Stimulated activated CD4-positive, alpha-beta T cell treated with anti-CD3 and anti-CD28 coated beads, TNF-alpha, amount 100 ng/mL, for 48 hours (primary cell): ENCODE measurements at regions not wholly inside any gene's neighbourhood (a gene's known extent, or its start where the extent isn't known, plus 50 kb on each side); places are given as distances from the start of the nearest gene placed in this dataset.
"Not testable (repeated sequence)": the region's sequence is repeated elsewhere in the genome, so short reads cannot be mapped to it uniquely, and the experiment has no call there.

Experiments used
- DNase-seq, 3 donors: peaks; one replicate each; pipeline ENCODE4 v3.0.0-alpha.2; 2020; ENCODE audit warnings: low read depth in 3 of 3

GRCh38 chr18:55737781-55738468, 149.9 kb upstream of the TCF4 start:
- DNase-seq: no peak

- no peak for DNase-seq
Measured at GRCh38 chr18:55737266-55737665, 149.3 kb upstream of the TCF4 start.

- no peak for DNase-seq
Measured at GRCh38 chr18:55735969-55736368, 148.0 kb upstream of the TCF4 start.

DNA sequence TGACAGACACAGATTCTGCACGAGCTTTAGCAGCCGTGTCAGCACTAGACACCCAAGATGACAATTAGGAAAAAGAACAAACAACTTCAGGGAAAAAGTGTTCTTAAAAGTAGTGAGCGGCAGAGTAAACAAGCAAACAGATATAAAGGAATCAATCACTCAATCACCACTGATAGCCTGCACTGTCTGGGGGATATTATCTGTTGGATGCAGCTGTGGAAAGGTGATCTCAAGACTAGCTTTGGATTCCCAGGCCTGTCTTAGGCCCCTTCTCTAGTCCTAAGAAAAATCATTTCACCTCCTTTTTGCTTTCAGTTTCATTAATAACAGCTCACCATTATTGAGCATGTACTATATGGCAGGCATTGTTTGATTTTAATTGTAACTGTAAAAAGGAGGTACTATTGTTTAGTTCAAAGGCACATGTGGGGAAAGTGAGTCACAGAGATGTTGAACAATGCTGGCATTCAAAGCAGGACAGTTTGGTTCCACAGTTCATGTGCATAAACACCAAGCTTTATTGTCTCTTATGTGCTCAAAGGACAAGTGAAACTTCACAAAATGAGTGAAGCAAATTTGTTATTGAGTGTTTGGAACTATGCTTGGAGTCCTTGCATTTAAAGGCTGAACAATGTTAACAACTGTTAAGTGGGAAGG, 147.3 kb upstream of the TCF4 start:
- no peak for DNase-seq

GRCh38 chr18:55732227-55733106, 144.5 kb upstream of the TCF4 start:
- DNase-seq: no peak

DNA sequence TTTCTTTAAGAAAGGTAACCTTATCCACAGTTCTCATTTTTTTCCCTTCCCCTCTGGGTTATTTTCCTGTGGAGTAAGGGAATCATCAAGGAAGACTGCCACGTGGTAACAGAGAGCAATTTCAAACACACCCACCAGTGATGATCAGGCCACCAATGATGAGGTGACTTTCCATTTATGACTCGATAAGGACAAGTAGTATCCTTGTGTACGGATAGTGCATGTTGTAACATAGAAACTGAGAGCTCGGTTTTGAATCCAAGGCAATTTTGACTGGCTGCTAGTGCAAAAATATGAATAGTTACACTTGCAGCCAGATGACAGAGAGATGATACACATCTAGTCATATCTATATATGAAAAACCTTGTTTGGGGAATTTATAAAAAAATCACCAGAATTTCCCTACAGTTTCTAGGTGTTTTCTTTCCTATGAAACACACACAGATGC, 143.6 kb upstream of the TCF4 start:
- no peak for DNase-seq

DNA sequence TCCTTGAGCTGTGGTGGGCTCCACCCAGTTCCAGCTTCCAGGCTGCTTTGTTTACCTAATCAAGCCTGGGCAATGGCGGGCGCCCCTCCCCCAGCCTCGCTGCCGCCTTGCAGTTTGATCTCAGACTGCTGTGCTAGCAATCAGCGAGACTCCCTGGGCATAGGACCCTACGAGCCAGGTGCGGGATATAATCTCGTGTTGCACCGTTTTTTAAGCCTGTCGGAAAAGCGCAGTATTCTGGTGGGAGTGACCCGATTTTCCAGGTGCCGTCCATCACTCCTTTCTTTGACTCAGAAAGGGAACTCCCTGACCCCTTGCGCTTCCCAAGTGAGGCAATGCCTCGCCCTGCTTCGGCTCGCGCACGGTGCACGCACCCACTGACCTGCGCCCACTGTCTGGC, 133.0 kb upstream of the TCF4 start:
- DNase-seq: not testable (repeated sequence)

DNA sequence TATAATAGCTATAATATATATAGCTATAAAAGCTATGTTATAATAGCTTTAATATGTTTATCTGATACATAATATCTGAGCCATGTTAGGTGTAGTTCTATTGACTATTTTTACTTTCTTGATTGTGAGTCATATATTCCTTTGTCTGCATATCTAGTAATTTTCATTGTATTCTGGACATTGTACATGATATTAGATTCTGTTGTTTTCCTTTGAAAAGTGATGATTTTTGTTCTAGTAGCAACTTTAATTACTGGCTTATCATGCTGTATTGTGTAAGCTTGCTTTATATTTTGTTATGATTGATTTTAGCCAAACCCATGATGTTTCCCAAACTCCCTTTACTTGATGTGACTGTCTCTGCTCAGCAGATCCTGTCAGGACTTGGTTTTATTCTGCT, 125.7 kb upstream of the TCF4 start:
- no peak for DNase-seq

DNA sequence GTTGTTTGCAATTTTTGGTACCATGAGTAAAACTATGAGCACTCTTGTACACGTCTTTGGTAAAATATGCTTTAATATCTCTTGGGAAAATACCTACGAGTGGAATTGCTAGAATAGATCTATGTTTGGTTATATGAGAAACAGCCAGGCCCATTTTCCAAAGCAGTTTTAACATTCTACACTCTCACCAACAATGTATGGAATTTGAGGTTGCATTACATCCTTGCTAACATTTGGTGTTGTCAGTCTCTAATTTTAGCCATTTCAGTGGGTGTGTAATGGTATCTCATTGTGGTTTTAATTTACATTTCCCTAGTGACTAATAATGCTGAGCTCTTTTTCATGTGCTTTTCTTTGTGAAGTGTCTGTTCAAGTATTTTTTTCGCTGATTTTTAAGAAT, 118.9 kb upstream of the TCF4 start:
- DNase-seq: no peak

DNA sequence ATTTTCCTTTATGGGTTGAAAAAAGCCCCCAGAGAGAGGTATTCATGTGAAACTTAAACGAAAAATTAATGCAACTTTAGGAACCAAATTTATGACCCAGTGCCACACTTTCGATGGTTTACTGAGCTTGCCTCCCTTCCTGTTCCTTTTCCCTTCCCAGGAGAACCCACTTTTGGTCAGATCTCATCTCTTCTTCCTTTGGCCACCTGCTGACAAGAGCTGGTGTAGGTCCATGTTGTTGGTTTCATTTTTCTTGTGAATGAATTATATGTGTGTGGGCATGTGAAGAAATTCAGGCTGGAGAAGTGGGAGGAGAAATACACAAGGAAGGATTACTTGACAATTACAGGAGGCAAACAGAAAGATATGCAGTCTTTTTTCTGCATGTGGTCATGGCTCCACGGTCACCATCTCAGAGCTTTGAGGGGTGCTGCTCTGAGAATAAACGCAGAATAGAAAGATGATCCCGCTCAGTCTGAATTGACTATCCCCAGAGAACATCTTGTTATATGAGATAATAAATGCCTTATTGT, 111.3 kb upstream of the TCF4 start:
- DNase-seq: no peak

DNA sequence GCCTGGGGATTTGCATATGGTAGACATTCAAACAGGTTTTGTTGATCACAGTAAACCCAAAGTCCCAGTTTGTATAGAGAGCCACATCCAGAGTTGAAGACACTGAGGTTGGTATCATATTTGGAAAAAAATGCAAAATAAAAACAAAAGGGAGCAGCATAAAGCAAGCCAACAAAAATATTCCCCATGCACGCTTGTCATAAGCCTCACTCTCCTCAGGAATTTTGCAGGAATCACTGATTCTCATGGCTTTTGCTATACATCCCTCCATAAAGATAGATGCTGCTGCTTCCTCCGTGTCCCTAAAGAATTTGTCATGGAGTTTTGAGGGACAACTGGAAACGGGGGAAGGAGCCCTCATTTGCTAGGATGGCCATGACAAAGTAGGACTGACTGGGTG, 108.8 kb upstream of the TCF4 start:
- DNase-seq: no peak

GRCh38 chr18:55695091-55695490, 107.1 kb upstream of the TCF4 start:
- no peak for DNase-seq

- DNase-seq: no peak
Measured at GRCh38 chr18:55694291-55694690, 106.3 kb upstream of the TCF4 start.

- no peak for DNase-seq
Measured at GRCh38 chr18:55688030-55688429, 100.0 kb upstream of the TCF4 start.

GRCh38 chr18:55687106-55687505, 99.1 kb upstream of the TCF4 start:
- no peak for DNase-seq

GRCh38 chr18:55685638-55686037, 97.6 kb upstream of the TCF4 start:
- DNase-seq: no peak

GRCh38 chr18:55672574-55673361, 84.8 kb upstream of the TCF4 start:
- no peak for DNase-seq

GRCh38 chr18:55665506-55665905, 77.5 kb upstream of the TCF4 start:
- no peak for DNase-seq

GRCh38 chr18:55664758-55665400, 76.9 kb upstream of the TCF4 start:
- DNase-seq: not testable (repeated sequence)

DNA sequence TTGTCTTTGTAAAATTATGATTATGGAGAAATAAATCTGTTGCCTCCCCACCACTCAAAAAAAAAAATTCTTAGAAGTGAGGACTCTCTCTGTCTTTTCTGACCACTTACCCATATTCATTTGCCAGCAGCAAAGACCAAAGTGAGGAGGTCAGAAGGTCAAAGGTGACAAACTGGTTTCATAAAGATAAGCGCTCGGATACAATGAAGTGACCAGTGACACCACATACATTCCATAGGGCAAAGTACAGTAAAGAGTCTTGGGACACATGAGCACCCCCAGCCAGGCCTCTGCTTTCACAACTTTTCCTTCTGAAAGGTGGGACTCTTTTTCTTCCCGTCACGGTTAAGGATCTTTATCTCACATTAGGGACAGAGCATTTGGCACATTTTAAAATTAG, 75.9 kb upstream of the TCF4 start:
- no peak for DNase-seq

GRCh38 chr18:55658598-55658997, 70.6 kb upstream of the TCF4 start:
- no peak for DNase-seq
